SK-N-SH (cell line): ENCODE measurements at regions not wholly inside any gene's neighbourhood (a gene's known extent, or its start where the extent isn't known, plus 50 kb on each side); places are given as distances from the start of the nearest gene placed in this dataset.

ENCODE experiments used
- CTCF ChIA-PET: fragments of 300-600, 350-600 bp; formaldehyde crosslinking; extraction: SDS; loops from one replicate; lab custom pipeline; 2021; lab: Yijun Ruan, JAX
- POLR2A ChIA-PET: fragments of 350-600 bp; sonication (Branson Sonifier 250); formaldehyde crosslinking; extraction: SDS; loops from one replicate; lab custom pipeline; 2020; ENCODE audit warnings: antibody characterized with exemption, inconsistent platforms; lab: Yijun Ruan, JAX
- DNase-seq: peaks from one replicate; pipeline ENCODE4 v3.0.0; 2012
- H2AFZ ChIP-seq: fragments of 200-600 bp; sonication (generic); 2 replicates; pipeline ENCODE4 v1.8.1; 2016; ENCODE audit warnings: antibody characterized with exemption, mild to moderate bottlenecking, low read depth
- H3F3A ChIP-seq: fragments of 200-600 bp; sonication (generic); replicated peaks from 2 replicates; pipeline ENCODE3; 2016; ENCODE audit warnings: antibody characterized with exemption, mild to moderate bottlenecking; ENCODE audit not compliant: insufficient read depth
- H3K27ac ChIP-seq, 2 experiments: fragments of 200-500 bp in 1 of 2; fragments of 200-600 bp in 1 of 2; sonication (Bioruptor generic) in 1 of 2; sonication (generic), shearing (Covaris generic) in 1 of 2; 2 replicates each; pipeline versions ENCODE4 v1.5.1 to v1.6.1; 2014 to 2016; ENCODE audit warnings: low read depth in 2 of 2, inconsistent platforms in 1 of 2, low read length in 1 of 2, mild to moderate bottlenecking in 1 of 2, mixed read lengths in 1 of 2
- H3K27me3 ChIP-seq: fragments of 200-600 bp; sonication (generic), shearing (Covaris generic); 2 replicates; pipeline ENCODE4 v1.6.1; 2016; ENCODE audit warnings: mixed run types; ENCODE audit not compliant: insufficient read depth
- H3K36me3 ChIP-seq, 2 experiments: fragments of 200-500 bp in 1 of 2; fragments of 200-600 bp in 1 of 2; sonication (Bioruptor generic) in 1 of 2; sonication (generic) in 1 of 2; replicated peaks in 1 of 2; 2 replicates each; pipeline versions ENCODE3 to v1.5.1; 2014 to 2016; ENCODE audit warnings: low read length in 1 of 2, mild to moderate bottlenecking in 1 of 2; ENCODE audit not compliant: insufficient read depth in 2 of 2, control insufficient read depth in 1 of 2
- H3K4me1 ChIP-seq, 2 experiments: fragments of 200-500 bp in 1 of 2; fragments of 200-600 bp in 1 of 2; sonication (Bioruptor generic) in 1 of 2; sonication (generic), shearing (Covaris generic) in 1 of 2; 2 replicates each; pipeline versions ENCODE4 v1.5.1 to v1.6.1; 2014 to 2016; ENCODE audit warnings: low read depth in 1 of 2, low read length in 1 of 2, mixed run types in 1 of 2; ENCODE audit not compliant: insufficient read depth in 2 of 2, control insufficient read depth in 1 of 2
- H3K4me2 ChIP-seq: fragments of 200-600 bp; sonication (generic), shearing (Covaris generic); 2 replicates; pipeline ENCODE4 v1.6.1; 2017; ENCODE audit warnings: mixed run types
- H3K4me3 ChIP-seq, 2 experiments: fragments of 200-500 bp in 1 of 2; fragments of 200-600 bp in 1 of 2; sonication (Bioruptor generic) in 1 of 2; sonication (generic), shearing (Covaris generic) in 1 of 2; 2 replicates each; pipeline versions ENCODE4 v1.5.1 to v1.8.1; 2014 to 2016; ENCODE audit warnings: low read depth in 2 of 2, inconsistent platforms in 1 of 2, low read length in 1 of 2, mild to moderate bottlenecking in 1 of 2, mixed read lengths in 1 of 2, moderate library complexity in 1 of 2
- H3K79me2 ChIP-seq: fragments of 200-600 bp; sonication (generic); 2 replicates; pipeline ENCODE4 v1.8.1; 2017; ENCODE audit warnings: mild to moderate bottlenecking; ENCODE audit not compliant: insufficient read depth
- H3K9ac ChIP-seq: fragments of 200-600 bp; sonication (generic); 2 replicates; pipeline ENCODE4 v1.6.1; 2017; ENCODE audit warnings: mixed run types
- H3K9me2 ChIP-seq: fragments of 200-600 bp; sonication (generic); 2 replicates; pipeline ENCODE4 v1.6.1; 2017; ENCODE audit warnings: mixed run types
- H3K9me3 ChIP-seq: fragments of 200-600 bp; sonication (generic); 2 replicates; pipeline ENCODE4 v1.6.1; 2017; ENCODE audit warnings: mixed run types, mild to moderate bottlenecking, moderate library complexity
- H4K20me1 ChIP-seq: fragments of 200-600 bp; sonication (generic); 2 replicates; pipeline ENCODE4 v1.6.1; 2017; ENCODE audit warnings: mild to moderate bottlenecking, mixed run types; ENCODE audit not compliant: insufficient read depth
- ELF1 ChIP-seq: IDR thresholded peaks from 2 replicates; pipeline ENCODE4 v1.4.0; 2012
- EP300 ChIP-seq, 2 experiments: IDR thresholded peaks; 2 replicates each; pipeline versions ENCODE4 v1.4.0 to v1.6.1; 2012; ENCODE audit warnings: borderline replicate concordance in 1 of 2, low read depth in 1 of 2, low read length in 1 of 2
- FOXM1 ChIP-seq: IDR thresholded peaks from 2 replicates; pipeline ENCODE4 v1.4.0; 2012; ENCODE audit warnings: low read depth, mild to moderate bottlenecking
- GABPA ChIP-seq: IDR thresholded peaks from 2 replicates; pipeline ENCODE4 v1.4.0; 2012; ENCODE audit warnings: low read depth, mild to moderate bottlenecking
- GATA2 ChIP-seq: sonication (generic); formaldehyde crosslinking; IDR thresholded peaks from 2 replicates; pipeline ENCODE4 v1.5.0; 2020; ENCODE audit warnings: mild to moderate bottlenecking, missing genetic modification reagents
- JUND ChIP-seq: IDR thresholded peaks from 2 replicates; pipeline ENCODE4 v1.4.0; 2012
- MEF2A ChIP-seq: IDR thresholded peaks from 2 replicates; pipeline ENCODE4 v1.4.0; 2012; ENCODE audit warnings: low read depth, borderline replicate concordance
- MXI1 ChIP-seq: IDR thresholded peaks from 2 replicates; pipeline ENCODE4 v1.6.1; 2012; ENCODE audit warnings: mild to moderate bottlenecking, low read depth, low read length, improper control_type of control experiment
- RFX5 ChIP-seq: IDR thresholded peaks from 2 replicates; pipeline ENCODE4 v1.6.1; 2012; ENCODE audit warnings: mild to moderate bottlenecking, improper control_type of control experiment, low read length
- SMC3 ChIP-seq: IDR thresholded peaks from 2 replicates; pipeline ENCODE4 v1.6.1; 2012; ENCODE audit warnings: low read depth, low read length, improper control_type of control experiment
- TAF1 ChIP-seq: IDR thresholded peaks from 2 replicates; pipeline ENCODE4 v1.6.1; 2012; ENCODE audit warnings: low read depth, mild to moderate bottlenecking, low read length, moderate library complexity, borderline replicate concordance
- TCF12 ChIP-seq: IDR thresholded peaks from 2 replicates; pipeline ENCODE4 v1.4.0; 2012
- WGBS: methylation state at CpG from one replicate; pipeline ENCODE4 v1.1.6; 2017; ENCODE audit warnings: low lambda C conversion rate; 5-methylcytosine and 5-hydroxymethylcytosine counted together
- TF ChIP-seq, protein P1 (sequence below): IDR thresholded peaks from 2 replicates; pipeline ENCODE4 v1.4.0; 2012; ENCODE audit warnings: low read depth, borderline replicate concordance
- TF ChIP-seq, protein P2 (sequence below): IDR thresholded peaks from 2 replicates; pipeline ENCODE4 v1.4.0; 2012; ENCODE audit warnings: low read depth
- TF ChIP-seq, protein P3 (sequence below): IDR thresholded peaks from 2 replicates; pipeline ENCODE4 v1.4.0; 2012; ENCODE audit warnings: low read depth, borderline replicate concordance
- TF ChIP-seq, protein P4 (sequence below): fragments of 150-350 bp; IDR thresholded peaks from 2 replicates; pipeline ENCODE4 v1.6.1; 2016; ENCODE audit warnings: mild to moderate bottlenecking, low read depth, low read length
- TF ChIP-seq, protein P5 (sequence below): fragments of 200-600 bp; sonication (generic); IDR thresholded peaks from 2 replicates; pipeline ENCODE4 v1.6.1; 2017; ENCODE audit warnings: antibody characterized with exemption, mild to moderate bottlenecking, moderate library complexity

DNA sequence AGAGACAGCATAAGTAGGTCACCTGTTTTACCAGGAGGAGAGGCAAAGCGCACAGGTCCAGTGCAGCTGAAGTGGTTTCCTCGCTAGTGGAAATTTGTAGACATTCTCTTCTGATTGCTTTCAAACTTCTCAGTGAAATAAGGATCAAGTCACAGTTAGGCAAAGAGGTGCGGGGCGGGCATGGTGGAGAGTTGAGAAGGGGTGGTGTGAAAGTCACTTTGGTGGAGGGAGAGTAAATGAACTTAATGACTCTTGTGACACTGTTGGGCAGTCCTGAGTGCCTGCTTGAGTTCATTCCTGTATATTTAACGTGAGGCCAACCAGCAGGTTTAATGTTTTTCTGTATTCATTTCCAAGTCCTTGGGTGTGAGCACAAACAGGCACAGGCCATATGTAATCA, 235.6 kb downstream of the TRIML1 start:
- no peaks in the 10 kb centered on the region for H3F3A ChIP-seq
- no peaks in the 10 kb centered on the region for H3K79me2 ChIP-seq
- H3K36me3 ChIP-seq, result no peaks in the 10 kb centered on the region
- no peaks in the 10 kb centered on the region for H3K4me1 ChIP-seq
- WGBS, result 32% methylated on average over 5 of the region's 5 CpGs
- H3K4me3 ChIP-seq, result no peak overlapping the region
- TF ChIP-seq EP300 (IDR thresholded peaks at IDR 0.05; ENCODE audit: borderline replicate concordance in 1 of 2, low read depth in 1 of 2, low read length in 1 of 2), result no peak
- no peak for TF ChIP-seq TAF1
- TF ChIP-seq, protein P1, sequence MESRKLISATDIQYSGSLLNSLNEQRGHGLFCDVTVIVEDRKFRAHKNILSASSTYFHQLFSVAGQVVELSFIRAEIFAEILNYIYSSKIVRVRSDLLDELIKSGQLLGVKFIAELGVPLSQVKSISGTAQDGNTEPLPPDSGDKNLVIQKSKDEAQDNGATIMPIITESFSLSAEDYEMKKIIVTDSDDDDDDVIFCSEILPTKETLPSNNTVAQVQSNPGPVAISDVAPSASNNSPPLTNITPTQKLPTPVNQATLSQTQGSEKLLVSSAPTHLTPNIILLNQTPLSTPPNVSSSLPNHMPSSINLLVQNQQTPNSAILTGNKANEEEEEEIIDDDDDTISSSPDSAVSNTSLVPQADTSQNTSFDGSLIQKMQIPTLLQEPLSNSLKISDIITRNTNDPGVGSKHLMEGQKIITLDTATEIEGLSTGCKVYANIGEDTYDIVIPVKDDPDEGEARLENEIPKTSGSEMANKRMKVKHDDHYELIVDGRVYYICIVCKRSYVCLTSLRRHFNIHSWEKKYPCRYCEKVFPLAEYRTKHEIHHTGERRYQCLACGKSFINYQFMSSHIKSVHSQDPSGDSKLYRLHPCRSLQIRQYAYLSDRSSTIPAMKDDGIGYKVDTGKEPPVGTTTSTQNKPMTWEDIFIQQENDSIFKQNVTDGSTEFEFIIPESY, result no peak
- no peak for TF ChIP-seq RFX5
- TF ChIP-seq ELF1, result no peak
- TF ChIP-seq, protein P2, sequence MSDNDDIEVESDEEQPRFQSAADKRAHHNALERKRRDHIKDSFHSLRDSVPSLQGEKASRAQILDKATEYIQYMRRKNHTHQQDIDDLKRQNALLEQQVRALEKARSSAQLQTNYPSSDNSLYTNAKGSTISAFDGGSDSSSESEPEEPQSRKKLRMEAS, result no peak
- TF ChIP-seq, protein P3, sequence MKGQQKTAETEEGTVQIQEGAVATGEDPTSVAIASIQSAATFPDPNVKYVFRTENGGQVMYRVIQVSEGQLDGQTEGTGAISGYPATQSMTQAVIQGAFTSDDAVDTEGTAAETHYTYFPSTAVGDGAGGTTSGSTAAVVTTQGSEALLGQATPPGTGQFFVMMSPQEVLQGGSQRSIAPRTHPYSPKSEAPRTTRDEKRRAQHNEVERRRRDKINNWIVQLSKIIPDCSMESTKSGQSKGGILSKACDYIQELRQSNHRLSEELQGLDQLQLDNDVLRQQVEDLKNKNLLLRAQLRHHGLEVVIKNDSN, result no peak
- no peak for TF ChIP-seq JUND
- TF ChIP-seq, protein P4, sequence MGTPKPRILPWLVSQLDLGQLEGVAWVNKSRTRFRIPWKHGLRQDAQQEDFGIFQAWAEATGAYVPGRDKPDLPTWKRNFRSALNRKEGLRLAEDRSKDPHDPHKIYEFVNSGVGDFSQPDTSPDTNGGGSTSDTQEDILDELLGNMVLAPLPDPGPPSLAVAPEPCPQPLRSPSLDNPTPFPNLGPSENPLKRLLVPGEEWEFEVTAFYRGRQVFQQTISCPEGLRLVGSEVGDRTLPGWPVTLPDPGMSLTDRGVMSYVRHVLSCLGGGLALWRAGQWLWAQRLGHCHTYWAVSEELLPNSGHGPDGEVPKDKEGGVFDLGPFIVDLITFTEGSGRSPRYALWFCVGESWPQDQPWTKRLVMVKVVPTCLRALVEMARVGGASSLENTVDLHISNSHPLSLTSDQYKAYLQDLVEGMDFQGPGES, result no peak
- TF ChIP-seq GABPA, result no peak
- TF ChIP-seq MEF2A, result no peak
- TF ChIP-seq, protein P5, sequence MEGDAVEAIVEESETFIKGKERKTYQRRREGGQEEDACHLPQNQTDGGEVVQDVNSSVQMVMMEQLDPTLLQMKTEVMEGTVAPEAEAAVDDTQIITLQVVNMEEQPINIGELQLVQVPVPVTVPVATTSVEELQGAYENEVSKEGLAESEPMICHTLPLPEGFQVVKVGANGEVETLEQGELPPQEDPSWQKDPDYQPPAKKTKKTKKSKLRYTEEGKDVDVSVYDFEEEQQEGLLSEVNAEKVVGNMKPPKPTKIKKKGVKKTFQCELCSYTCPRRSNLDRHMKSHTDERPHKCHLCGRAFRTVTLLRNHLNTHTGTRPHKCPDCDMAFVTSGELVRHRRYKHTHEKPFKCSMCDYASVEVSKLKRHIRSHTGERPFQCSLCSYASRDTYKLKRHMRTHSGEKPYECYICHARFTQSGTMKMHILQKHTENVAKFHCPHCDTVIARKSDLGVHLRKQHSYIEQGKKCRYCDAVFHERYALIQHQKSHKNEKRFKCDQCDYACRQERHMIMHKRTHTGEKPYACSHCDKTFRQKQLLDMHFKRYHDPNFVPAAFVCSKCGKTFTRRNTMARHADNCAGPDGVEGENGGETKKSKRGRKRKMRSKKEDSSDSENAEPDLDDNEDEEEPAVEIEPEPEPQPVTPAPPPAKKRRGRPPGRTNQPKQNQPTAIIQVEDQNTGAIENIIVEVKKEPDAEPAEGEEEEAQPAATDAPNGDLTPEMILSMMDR, result no peak
- no peak for TF ChIP-seq SMC3
- TF ChIP-seq MXI1, result no peak
- TF ChIP-seq FOXM1, result no peak
- no peak for TF ChIP-seq TCF12
- no peak for TF ChIP-seq GATA2
- DNase-seq, result no peak
- ChIA-PET POLR2A (no interaction called here), CTCF (no interaction called here)
- H3K9ac ChIP-seq, result no peak overlapping the region
- H3K27me3 ChIP-seq, result no peaks in the 10 kb centered on the region; the same call in 1 of the 2 replicates
- H3K4me2 ChIP-seq, result no peak overlapping the region
- H2AFZ ChIP-seq, result no peak overlapping the region
- H3K9me3 ChIP-seq, result no peaks in the 10 kb centered on the region
- H4K20me1 ChIP-seq, result no peaks in the 10 kb centered on the region
- H3K9me2 ChIP-seq, result no peaks in the 10 kb centered on the region
- H3K27ac ChIP-seq, result no peak overlapping the region
